HUES6 (cell line): ENCODE measurements at regions not wholly inside any gene's neighbourhood (a gene's known extent, or its start where the extent isn't known, plus 50 kb on each side); places are given as distances from the start of the nearest gene placed in this dataset.

Experiments
- H3K27ac ChIP-seq: 2 replicates; pipeline ENCODE4 v1.7.0; 2013; ENCODE audit warnings: low read depth, mild to moderate bottlenecking, low read length, inconsistent platforms
- H3K27me3 ChIP-seq: 2 replicates; pipeline ENCODE4 v1.6.1; 2013; ENCODE audit warnings: low read length; ENCODE audit not compliant: control insufficient read depth, insufficient read depth
- H3K36me3 ChIP-seq: 2 replicates; pipeline ENCODE4 v1.6.1; 2013; ENCODE audit warnings: low read length; ENCODE audit not compliant: control insufficient read depth, insufficient read depth
- H3K4me1 ChIP-seq: 2 replicates; pipeline ENCODE4 v1.6.1; 2013; ENCODE audit warnings: low read length; ENCODE audit not compliant: control insufficient read depth, insufficient read depth
- H3K4me3 ChIP-seq: 2 replicates; pipeline ENCODE4 v1.5.1; 2013; ENCODE audit warnings: low read depth, low read length
- H3K9ac ChIP-seq: one replicate; pipeline ENCODE4 v1.6.1; 2013; ENCODE audit warnings: mild to moderate bottlenecking, low read length
- H3K9me3 ChIP-seq: 2 replicates; pipeline ENCODE4 v1.6.1; 2013; ENCODE audit warnings: low read depth, low read length; ENCODE audit not compliant: control insufficient read depth, insufficient read depth

- Histone ChIP-seq H3K9ac (no peak overlapping the region), H3K9me3 (peaks cover 2% of the 10 kb centered on the region; the same call in 1 of the 2 replicates), H3K36me3 (no peaks in the 10 kb centered on the region), H3K4me1 (no peaks in the 10 kb centered on the region), H3K27ac (no peak overlapping the region), H3K27me3 (0 out of 2 replicates have a peak, but pooled peaks cover 2% of the 10 kb centered on the region), H3K4me3 (no peak overlapping the region)
Measured at GRCh38 chr15:93166675-93167074, 77.7 kb upstream of the RGMA start.

GRCh38 chr15:93165734-93166470 is 76.9 kb upstream of the RGMA start:
- Histone ChIP-seq H3K4me1 (no peaks in the 10 kb centered on the region), H3K9me3 (peaks cover 2% of the 10 kb centered on the region; the same call in 1 of the 2 replicates), H3K27ac (no peak overlapping the region), H3K4me3 (no peak overlapping the region), H3K9ac (no peak overlapping the region), H3K27me3 (0 out of 2 replicates have a peak, but pooled peaks cover 2% of the 10 kb centered on the region), H3K36me3 (no peaks in the 10 kb centered on the region)

- no peak overlapping the region for H3K4me3 ChIP-seq
Measured at GRCh38 chr15:93164409-93164808, 75.4 kb upstream of the RGMA start.

GRCh38 chr15:93162560-93162959 is 73.5 kb upstream of the RGMA start:
- H3K9me3 ChIP-seq, result no peaks in the 10 kb centered on the region
- no peaks in the 10 kb centered on the region for H3K36me3 ChIP-seq
- no peaks in the 10 kb centered on the region for H3K4me1 ChIP-seq
- 0 out of 2 replicates have a peak, but pooled peaks cover 2% of the 10 kb centered on the region for H3K27me3 ChIP-seq
- H3K9ac ChIP-seq, result no peak overlapping the region
- no peak overlapping the region for H3K4me3 ChIP-seq
- H3K27ac ChIP-seq, result no peak overlapping the region

More at GRCh38 chr15:93164409-93164808, 75.4 kb upstream of the RGMA start:
- H3K36me3 ChIP-seq, result no peaks in the 10 kb centered on the region
- no peak overlapping the region for H3K27ac ChIP-seq
- no peak overlapping the region for H3K9ac ChIP-seq
- no peaks in the 10 kb centered on the region for H3K4me1 ChIP-seq
- peaks cover 2% of the 10 kb centered on the region; the same call in 1 of the 2 replicates for H3K9me3 ChIP-seq
- H3K27me3 ChIP-seq, result 0 out of 2 replicates have a peak, but pooled peaks cover 2% of the 10 kb centered on the region

GRCh38 chr15:93159930-93160329 is 70.9 kb upstream of the RGMA start:
- H3K4me1 ChIP-seq, result no peaks in the 10 kb centered on the region
- H3K9me3 ChIP-seq, result peaks cover 6% of the 10 kb centered on the region
- H3K27ac ChIP-seq, result no peak overlapping the region
- H3K9ac ChIP-seq, result no peak overlapping the region
- H3K4me3 ChIP-seq, result no peak overlapping the region
- no peaks in the 10 kb centered on the region for H3K27me3 ChIP-seq
- H3K36me3 ChIP-seq, result no peaks in the 10 kb centered on the region

- H3K36me3 ChIP-seq, result no peaks in the 10 kb centered on the region
- H3K4me3 ChIP-seq, result no peak overlapping the region
- no peak overlapping the region for H3K9ac ChIP-seq
- no peak overlapping the region for H3K27ac ChIP-seq
- peaks cover under 1% of the 10 kb centered on the region; the same call in 1 of the 2 replicates for H3K4me1 ChIP-seq
- H3K9me3 ChIP-seq, result peaks cover 6% of the 10 kb centered on the region
- no peaks in the 10 kb centered on the region for H3K27me3 ChIP-seq
Measured at GRCh38 chr15:93158097-93158900, 69.3 kb upstream of the RGMA start.

- Histone ChIP-seq H3K4me3 (no peak overlapping the region), H3K4me1 (peaks cover 20% of the 10 kb centered on the region; the same call in 1 of the 2 replicates), H3K9ac (no peak overlapping the region), H3K27me3 (no peaks in the 10 kb centered on the region), H3K36me3 (no peaks in the 10 kb centered on the region), H3K9me3 (peaks cover 6% of the 10 kb centered on the region), H3K27ac (no peak overlapping the region)
Measured at GRCh38 chr15:93154666-93155065, 65.7 kb upstream of the RGMA start.

GRCh38 chr15:93152951-93153350 is 63.9 kb upstream of the RGMA start:
- H3K4me1 ChIP-seq, result peaks cover 20% of the 10 kb centered on the region; the same call in 1 of the 2 replicates
- H3K9me3 ChIP-seq, result peaks cover 6% of the 10 kb centered on the region
- no peak overlapping the region for H3K4me3 ChIP-seq
- H3K9ac ChIP-seq, result no peak overlapping the region
- H3K27ac ChIP-seq, result no peak overlapping the region
- no peaks in the 10 kb centered on the region for H3K27me3 ChIP-seq
- H3K36me3 ChIP-seq, result no peaks in the 10 kb centered on the region

GRCh38 chr15:93152360-93152759 is 63.3 kb upstream of the RGMA start:
- Histone ChIP-seq H3K9ac (no peak overlapping the region), H3K9me3 (peaks cover 6% of the 10 kb centered on the region), H3K27me3 (no peaks in the 10 kb centered on the region), H3K4me3 (no peak overlapping the region), H3K4me1 (peaks cover 20% of the 10 kb centered on the region; the same call in 1 of the 2 replicates), H3K27ac (no peak overlapping the region), H3K36me3 (no peaks in the 10 kb centered on the region)

- no peak overlapping the region for H3K27ac ChIP-seq
- H3K9ac ChIP-seq, result no peak overlapping the region
- H3K9me3 ChIP-seq, result peaks cover 6% of the 10 kb centered on the region
- peaks cover 20% of the 10 kb centered on the region; the same call in 1 of the 2 replicates for H3K4me1 ChIP-seq
- no peak overlapping the region for H3K4me3 ChIP-seq
- no peaks in the 10 kb centered on the region for H3K27me3 ChIP-seq
- H3K36me3 ChIP-seq, result no peaks in the 10 kb centered on the region
Measured at GRCh38 chr15:93150910-93151881, 62.2 kb upstream of the RGMA start.
